ENCODE measurements at regions not wholly inside any gene's neighbourhood (a gene's known extent, or its start where the extent isn't known, plus 50 kb on each side); places are given as distances from the start of the nearest gene placed in this dataset.

DNA sequence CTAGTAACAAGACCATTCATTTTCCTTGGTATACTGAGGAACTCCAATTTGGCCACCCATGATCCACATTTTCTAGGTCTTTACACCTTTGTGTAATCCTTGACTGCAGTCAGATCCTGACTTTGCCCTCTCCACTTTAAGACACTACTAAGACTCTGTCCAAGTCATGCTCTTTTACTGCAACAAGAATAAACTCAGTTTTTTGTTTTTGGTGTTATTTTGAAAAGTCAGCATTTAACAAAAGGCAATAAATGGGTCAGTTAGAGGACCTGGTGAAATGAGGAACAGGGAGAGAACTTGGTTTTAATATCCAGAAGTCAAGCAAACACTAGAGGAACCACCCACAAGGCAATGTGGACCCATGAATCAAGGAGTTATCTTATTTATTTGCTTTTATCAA, 252.2 kb upstream of the RBBP8 start:
- DNase-seq = no peak

DNA sequence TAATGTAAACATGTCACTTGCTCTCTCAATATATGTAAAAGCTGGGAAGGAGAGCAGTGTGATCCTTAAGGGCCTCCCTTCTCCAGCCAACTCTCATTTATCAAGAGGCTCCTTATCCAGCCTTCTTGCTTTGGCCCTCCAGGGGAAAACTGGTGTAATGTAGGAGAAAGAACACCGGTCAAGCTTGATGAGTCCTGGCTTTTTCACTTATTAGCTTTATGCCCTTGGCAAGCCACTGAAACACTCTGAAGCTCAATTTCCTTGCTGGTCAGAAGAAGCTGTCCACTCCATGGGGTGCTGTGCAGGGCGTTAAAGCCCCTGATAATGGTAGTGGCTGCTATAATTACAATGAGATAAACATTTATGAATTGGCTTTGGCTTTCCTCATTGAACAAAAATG, 251.2 kb upstream of the RBBP8 start:
- DNase-seq = no peak

DNA sequence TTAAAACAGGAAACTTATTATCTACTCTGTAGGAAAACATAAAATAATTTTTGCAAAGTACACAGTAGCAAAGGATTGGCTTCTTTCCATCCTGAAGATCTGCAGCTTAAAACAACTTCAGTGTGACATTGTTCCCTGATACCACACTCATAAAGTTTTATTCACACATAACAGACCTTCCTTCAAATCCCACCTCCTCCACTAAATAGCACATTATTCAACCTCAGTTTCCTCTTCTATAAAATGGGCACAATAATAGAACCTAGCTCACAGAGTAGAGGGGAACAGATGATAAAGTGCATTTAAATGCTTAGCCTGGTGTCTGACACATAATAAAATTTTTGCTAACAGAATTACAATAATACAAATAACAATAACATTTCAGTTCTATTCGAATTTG, 250.4 kb upstream of the RBBP8 start:
- no peak for DNase-seq

DNA sequence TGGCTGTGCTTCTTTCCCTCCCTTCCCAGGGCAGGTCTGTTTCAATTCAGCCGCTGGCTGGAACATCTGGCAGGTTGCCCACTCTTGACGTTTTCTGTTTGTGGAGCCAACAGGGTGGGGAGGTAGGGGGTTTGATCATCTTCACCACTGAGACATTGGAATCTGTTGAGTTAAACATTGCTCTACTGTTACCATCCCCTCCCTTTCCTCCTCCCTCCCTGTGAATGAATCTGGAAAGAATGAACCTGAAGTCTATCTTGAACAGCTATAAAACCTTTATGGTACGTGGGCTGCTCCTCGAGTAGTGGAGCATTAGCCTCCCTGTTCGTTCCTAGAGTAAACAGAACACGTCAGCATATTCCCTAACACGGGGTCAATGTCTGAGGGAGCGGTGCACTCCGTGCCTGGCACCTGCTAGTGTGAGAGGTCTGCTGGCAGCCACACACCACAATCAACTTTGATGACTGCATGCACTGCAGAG, 249.9 kb upstream of the RBBP8 start:
- no peak for DNase-seq

DNA sequence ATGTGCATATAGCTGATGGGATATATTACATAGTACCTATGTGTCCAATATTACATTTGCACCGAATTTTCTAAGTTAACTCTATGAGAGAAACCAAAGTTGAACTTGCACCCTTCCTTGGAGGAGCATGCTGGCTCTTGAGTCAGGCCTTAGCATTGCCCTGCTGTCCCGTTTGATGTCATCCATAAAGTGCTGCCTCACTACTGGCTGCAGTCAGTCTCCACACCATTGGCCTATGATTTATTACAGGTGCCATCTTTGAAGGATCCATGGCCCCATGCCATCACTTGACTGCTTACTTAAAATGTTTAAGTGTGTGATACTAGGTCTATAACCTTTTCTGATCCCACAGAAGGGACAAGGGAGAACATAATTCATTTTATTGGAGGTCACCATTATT, 249.3 kb upstream of the RBBP8 start:
- DNase-seq = no peak

DNA sequence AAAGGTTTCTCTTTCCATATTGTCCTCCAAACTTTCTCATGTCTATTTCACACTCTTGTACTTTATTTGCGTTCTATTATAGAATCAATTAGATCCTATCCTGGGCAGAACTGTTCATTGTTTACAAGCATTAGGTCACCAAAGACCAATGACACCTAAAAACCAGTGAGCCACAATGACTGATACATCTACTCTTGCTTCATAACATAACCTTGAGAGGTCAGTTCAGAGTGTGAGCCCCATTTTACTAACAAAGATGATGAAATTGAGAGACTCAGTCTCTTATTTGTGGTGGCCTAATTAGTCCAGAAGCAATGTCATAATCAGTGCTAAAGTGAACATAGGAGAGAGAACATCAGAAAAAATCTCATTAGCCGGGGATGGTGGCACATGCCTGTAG, 248.9 kb upstream of the RBBP8 start:
- no peak for DNase-seq

DNA sequence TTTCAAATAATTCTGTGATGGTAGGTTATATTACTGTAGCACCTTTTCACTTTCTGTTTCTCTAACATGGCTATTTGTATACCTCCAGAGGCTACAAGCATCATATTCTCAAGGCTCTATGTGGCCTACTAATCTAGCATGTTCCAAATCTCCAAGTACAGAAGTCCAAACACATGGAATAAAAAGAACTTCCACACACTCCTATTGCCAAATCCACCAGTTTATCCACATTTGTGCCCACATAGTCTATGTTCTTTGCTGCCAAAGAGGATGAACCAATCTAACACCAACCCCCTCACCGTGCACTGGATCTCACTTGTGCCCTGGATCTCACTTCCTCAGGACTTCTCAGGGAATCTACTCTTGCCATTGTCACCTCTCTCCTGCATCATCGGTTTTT, 247.3 kb upstream of the RBBP8 start:
- no peak for DNase-seq

DNA sequence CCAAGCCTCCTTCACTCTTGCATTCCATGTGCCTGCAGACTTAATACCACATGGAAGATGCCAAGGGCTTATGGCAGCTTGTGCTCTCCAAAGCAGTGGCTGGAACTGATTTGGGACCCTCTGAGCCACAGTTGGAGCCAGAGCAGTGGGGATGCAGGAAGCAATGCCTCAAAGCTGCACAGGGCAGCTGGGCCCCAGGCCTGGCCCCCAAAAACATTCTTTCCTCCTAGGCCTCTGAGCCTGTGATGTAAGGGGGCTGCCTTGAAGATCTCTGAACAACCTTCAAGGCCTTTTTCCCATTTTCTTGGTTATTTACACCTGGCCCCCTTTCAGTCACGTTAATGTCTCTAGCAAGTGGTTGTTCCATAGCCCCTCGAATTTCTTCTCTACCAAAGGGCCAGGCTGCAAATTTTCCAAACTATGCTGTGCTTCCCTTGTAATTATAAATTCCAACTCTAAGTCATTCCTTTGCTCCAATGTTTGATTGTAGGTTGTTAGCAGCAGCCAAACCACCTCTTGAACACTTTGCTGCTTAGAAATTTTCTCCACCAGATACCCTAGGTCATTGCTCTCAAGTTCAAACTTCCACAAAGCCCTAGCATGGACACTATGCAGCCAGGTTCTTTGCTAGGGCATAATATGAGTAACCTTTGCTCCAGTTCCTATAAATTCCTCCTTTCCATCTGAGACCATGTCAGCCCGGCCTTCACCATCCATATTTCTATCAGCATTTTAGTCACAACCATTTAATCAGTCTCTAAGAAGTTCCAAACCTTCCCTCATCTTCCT, 245.0 kb upstream of the RBBP8 start:
- no peak for DNase-seq

DNA sequence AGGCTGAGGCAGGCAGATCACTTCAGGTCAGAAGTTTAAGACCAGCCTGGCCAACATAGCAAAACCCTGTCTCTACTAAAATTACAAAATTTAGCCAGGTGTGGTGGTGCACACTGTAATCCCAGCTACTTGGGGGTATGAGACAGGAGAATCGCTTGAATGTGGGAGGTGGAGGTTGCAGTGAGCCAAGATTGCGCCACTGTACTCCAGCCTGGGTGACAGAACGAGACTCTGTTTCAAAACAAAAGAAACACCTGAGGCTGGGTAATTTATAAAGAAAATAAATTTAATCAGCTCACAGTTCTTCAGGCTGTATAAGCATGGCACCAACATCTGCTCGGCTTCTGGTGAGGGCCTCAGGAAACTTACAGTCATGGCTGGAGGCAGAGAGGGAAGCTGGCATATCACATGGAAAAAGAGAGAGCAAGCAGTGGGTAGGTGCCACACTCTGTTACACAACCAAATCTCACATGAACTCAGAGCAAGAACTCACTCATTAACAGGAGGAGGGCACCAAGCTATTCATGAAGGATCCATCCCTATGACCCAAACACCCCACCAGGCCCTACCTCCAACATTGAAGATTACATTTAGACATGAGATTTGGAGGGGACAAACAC, 244.1 kb upstream of the RBBP8 start:
- no peak for DNase-seq

DNA sequence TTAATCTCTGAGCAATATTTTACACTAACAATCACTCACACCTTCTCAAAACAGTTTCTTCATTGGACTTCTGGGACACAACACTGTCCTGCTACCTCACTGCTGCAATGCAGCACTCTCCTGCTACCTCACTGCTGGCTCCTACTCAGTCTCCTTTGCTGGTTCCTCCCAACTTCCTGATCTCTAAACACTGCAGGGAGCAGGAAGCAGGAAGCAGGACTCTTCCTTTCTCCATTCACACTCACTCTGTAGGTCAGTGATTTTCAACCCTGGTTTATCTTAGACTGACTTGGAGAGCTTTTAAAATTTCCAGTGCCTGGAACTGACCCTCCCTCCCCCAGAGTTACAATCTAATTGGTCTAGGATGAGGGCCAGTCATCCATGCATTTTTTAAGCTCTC, 243.4 kb upstream of the RBBP8 start:
- DNase-seq = no peak

DNA sequence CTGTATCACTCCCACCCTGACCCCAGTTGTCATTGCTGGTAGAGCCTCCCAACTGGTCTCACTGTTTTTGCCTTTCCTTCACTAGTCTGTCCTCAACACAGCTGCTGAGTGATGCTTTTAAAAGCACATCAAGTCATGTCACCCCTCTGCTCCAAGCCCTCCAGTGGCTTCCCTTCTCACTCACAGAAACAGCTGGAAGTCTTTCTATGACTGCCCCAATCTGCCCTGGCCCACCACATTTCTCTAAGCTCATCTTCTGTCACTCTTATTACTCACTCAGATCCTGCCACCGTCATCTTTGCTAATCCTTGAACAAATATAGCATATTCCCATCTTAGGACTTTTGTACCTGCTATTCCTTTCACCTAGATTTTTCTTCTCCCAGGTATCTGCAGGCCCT, 242.6 kb upstream of the RBBP8 start:
- no peak for DNase-seq

DNA sequence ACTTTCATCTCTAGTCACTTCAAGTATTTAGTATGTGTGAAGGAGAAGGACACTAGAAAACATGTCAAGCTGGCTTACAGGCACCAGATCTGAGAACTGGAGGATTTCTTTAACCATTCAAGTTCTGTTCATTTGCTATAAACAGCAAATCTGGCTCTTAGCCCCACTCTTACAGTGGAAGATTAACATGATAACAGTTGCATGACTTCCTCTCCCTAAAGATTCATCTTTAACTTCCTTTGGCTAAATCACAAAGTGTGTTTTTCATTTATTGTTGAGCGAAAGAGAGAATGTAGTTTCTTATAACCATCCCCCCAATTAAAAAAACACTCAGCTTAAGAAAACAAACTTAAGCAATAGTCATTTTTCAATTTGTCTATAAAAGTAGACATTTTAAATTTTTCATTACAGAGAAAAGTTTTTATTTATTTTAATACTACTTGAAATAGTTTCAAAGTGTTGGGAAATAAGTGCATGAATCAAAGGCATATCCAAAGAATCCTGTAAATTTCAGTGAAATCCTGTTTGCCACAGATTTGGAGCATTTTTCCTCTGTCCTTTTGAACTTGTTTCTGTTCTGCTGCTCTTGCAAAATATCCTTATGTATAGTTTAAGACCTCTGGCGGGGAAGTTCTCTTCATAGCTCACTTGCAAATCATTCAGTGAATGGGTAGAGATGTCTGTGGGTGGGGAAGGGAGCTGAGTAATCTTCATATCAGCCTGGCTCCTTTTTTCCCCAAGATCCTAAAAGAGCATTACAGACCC, 241.0 kb upstream of the RBBP8 start:
- DNase-seq = no peak

DNA sequence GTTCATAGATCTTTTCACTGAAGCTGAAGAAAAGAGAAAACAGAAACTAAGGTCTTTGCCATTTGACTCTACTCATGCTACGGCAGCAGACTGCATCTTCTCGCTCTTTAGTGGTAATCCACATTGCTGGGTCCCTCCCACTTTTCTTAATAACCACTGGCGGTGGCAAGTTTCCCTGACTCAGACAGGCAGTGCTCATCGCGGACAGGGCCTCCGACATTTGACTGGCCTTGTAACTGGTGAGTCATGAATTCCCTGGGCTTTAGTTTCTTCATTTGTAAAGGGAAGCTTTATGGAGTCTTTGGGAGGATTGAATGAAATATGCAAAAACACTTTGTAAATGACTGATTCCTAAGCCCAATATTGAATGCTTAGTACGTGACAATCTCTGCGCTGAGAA, 238.2 kb upstream of the RBBP8 start:
- no peak for DNase-seq

DNA sequence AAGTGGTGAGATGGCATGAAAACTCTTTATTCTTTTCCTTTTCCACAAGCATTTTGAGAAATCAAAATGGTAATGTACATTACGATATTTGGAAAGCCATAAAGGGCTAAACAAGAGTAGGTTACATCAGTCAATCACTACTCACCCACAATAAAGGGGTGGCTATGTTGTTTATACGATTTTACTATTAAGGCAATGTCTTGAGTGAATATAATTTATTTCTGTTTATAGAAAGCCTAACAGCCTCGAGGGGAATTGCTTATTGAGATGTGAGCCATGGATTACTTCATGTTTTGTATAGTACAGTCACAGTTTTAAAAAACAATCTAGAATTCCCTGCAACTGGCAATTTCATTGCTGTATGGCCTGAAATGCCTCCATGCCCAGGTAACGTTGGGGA, 237.5 kb upstream of the RBBP8 start:
- no peak for DNase-seq

DNA sequence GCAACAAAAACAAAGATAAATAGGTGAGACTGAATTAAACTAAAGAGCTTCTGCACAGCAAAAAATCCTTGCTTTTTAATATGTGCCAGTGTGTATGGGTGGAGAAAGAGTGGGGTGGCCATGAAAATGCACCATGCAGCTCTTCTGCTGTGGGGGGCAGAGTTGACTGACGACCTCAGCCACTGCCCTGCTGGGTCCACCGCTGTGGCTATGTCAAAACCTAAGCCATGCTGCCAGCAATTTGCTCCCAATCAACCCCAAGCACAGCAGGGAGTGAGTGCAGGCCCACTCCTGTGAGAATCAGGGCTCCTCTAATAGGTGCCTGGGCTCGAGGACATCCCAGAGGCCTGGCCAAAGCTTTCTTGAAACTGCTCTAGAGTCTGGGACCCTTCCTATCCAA, 235.6 kb upstream of the RBBP8 start:
- DNase-seq = no peak

DNA sequence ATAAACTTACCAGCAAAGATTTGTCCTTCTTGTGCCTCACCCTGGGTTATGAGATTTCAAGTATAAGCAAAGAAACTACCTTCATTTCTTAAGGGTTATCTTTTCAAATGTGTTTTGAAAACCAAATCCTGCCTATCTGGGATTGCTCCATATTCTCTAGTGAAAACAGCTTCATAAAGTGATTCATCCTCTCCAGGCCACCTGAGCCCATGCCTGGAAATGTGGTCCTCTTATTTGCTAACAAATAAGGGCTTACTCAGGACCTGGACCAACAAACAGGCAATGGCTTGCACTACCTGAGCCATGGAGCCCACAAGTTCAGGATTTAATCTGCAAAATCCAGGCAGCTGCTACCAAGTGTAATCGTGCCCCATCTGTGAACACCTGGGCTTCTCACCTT, 234.4 kb upstream of the RBBP8 start:
- no peak for DNase-seq

DNA sequence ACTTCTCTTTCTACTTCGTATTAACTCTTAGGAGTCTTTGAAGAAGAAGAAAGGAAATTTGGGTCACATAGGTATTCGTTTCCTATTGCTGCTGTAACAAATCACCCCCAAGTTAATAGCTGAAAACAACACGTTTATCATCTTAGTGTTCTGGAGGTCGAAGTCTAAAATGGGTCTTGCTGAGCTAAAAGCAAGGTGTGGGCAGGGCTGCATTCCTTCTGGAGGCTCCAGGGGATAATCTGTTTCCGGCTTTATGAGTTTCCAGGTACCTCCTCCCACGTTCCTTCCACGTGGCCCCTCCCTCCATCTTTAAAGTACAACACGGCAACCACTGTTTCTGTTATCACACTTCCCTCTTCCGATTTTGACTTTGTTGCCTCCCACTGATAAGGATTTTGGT, 233.5 kb upstream of the RBBP8 start:
- DNase-seq = no peak

DNA sequence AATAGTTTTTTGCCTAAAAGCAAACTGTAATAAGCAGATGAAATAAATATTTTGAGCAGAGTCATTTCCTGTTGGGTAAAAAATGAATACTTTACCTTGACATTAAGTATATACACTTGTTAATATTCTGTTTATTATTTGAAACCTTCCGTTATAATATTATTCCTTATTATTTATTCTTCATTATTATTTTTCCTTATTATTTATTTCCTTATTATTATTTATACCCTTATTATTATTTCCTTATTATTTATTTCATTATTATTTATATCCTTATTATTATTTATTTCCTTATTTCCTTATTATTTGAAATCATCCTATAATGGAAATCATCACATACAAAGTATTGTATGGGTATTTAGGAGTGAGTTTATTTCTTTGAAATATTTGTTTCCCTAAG, 232.2 kb upstream of the RBBP8 start:
- DNase-seq = no peak

DNA sequence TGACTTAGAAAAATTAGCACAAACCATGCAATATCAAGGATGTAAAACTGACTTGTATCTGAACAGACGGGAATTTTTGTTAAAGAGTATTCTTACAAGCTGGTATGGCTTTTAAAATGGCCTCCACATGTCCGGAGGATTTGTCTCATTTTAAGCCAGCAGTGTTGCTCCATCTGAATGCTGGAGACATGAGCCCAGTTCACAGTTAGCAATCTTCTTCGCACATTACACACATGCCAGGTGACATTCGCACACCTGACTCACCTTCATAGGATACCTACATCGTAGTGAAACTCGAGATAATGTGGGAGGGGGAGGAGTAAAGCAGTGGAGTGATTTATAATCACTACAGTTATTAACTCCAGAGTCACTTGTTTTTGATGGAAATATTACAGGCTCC, 231.8 kb upstream of the RBBP8 start:
- no peak for DNase-seq

DNA sequence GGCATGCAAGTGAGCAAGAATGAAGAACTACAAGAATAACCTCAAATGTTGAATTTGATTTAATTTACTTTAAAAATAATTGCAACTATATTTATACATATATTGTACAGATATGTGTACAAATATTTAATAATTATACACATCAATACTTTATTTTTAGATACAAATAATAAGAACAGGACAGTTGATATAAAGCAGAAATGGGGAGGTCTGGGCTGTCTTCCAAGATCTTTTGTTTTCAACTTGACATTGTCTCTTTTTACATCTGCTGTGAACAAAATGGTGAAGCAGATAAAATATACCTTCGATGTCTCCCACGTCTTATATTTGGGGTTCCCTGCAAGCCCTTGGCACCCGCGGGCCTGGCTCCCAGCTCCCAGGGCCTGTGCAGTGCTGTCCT, 231.3 kb upstream of the RBBP8 start:
- DNase-seq = no peak

DNA sequence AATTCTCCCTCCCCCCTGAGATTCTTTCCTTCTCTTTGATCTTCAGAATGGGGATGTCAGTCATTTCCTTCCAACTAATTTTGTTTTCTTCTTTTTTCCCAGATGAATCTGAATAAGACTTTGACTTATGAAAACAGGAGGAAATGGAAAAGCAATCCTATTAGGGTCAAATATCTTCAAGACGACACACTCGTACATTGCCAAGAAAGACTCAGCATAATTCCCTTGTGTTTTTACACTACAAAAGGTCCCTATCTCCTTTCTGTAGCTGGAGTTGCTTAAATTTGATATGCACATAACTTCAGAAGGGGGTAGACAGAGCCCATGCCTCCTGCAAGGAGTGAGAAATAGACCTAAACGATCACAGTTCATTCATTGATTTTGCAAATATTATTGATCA, 230.3 kb upstream of the RBBP8 start:
- DNase-seq = no peak

DNA sequence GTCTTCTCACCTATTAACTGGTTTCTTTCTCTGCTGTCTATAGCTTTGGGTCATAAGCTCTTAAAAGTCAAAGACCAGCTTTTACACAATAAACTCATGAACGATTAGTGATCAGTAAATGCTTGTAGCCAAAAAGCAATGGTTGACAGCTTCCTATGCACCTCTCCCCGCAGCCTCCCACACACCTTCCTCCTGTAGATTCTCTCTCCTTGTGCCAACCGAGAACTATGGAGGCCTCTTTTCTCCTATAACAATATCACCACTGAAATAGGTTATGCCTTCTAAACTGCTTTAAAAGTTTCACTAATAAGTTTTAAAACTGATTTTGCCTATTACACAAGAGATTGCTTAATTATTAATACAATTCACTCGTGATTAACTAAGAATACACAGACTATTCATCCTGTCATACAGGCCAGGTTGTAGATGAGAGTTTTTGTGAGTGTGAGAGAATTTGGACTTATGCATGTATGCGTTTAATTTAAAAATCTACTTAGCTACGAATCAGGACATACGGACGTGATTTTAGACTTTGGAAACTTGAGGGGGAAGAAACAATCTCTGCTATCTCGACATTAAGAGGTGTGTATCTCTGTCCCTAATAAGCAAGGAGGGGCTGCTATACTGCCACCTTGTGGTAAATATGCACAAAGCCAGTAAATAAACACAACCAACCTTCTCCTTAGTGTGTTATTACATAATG, 229.1 kb upstream of the RBBP8 start:
- DNase-seq = no peak

DNA sequence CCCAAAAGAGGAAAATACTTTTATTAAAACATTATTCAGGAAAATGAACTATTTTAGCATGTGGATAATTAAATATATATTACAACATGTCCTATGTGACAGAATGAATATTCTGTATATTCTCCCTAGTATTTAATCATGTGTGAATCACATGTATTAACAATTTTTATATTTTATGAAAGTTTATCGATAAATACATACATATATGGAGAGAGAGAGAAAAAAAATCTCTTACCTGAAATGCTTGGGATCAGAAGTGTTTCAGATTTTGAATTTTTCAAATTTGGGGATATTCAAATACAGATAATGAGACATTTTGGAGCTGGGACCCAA, 228.6 kb upstream of the RBBP8 start:
- no peak for DNase-seq

DNA sequence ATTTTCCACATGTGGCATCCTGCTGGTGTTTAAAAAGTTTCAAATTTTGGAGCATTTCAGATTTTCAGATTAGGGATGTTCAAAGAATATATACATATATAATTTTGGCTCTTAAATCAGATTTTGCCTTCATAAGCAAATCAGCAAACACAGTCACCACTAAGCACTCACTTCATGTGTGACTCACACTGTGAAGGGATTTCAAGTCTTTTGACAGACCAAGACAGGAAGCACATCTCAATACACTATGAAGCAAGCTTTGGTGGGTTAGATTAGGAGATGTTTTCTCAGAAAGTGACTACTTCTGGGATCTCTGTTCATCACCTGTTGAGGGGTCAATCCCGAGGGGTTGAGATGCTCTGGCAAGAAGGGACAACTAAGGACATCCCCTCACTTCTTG, 227.8 kb upstream of the RBBP8 start:
- no peak for DNase-seq

Measured in NCI-H526 treated with DMSO at 0.1 percent for 48 hours (cell line).